Dendritic cell treated with granulocyte-macrophage colony-stimulating factor and Interleukin-4, amounts not matched to agents 40 ng/mL and 50 ng/mL, for 4 days (primary cell): ENCODE measurements at regions not wholly inside any gene's neighbourhood (a gene's known extent, or its start where the extent isn't known, plus 50 kb on each side); places are given as distances from the start of the nearest gene placed in this dataset.
"Not testable (repeated sequence)": the region's sequence is repeated elsewhere in the genome, so short reads cannot be mapped to it uniquely, and the experiment has no call there.

Source experiments
- H3K27ac Mint-ChIP-seq: one replicate; pipeline ENCODE4 v1.8.0; 2022; ENCODE audit warnings: mild to moderate bottlenecking, mixed read lengths
- H3K27me3 Mint-ChIP-seq: one replicate; pipeline ENCODE4 v1.8.0; 2022; ENCODE audit warnings: mild to moderate bottlenecking, mixed read lengths
- H3K36me3 Mint-ChIP-seq: one replicate; pipeline ENCODE4 v1.8.0; 2022; ENCODE audit warnings: low read depth, mixed read lengths
- H3K4me1 Mint-ChIP-seq: one replicate; pipeline ENCODE4 v1.8.0; 2022; ENCODE audit warnings: low read depth, mixed read lengths
- H3K4me3 Mint-ChIP-seq: one replicate; pipeline ENCODE4 v1.8.0; 2022; ENCODE audit warnings: mild to moderate bottlenecking, moderate library complexity, mixed read lengths
- H3K9me3 Mint-ChIP-seq: one replicate; pipeline ENCODE4 v1.8.0; 2022; ENCODE audit warnings: mixed read lengths
- intact Hi-C: fragments of 100-400 bp; cut with micrococcal nuclease; formaldehyde crosslinking; loops from one replicate; pipeline ENCODE4 v1.15.0; 2022

GRCh38 chr15:38002883-38003477 is 68.5 kb downstream of the TMCO5A start:
- H3K27me3 Mint-ChIP-seq = peaks cover 4% of the 10 kb centered on the region
- intact Hi-C loops = loop anchor here (2.0 to 10.0 kb wide), 2 partner anchors 52 to 352 kb away; no protein-coding TSS in a partner anchor
- H3K36me3 Mint-ChIP-seq = peaks cover 38% of the 10 kb centered on the region
- H3K4me1 Mint-ChIP-seq = peaks cover 49% of the 10 kb centered on the region
- H3K9me3 Mint-ChIP-seq = peaks cover 26% of the 10 kb centered on the region
- peak overlapping the region; percentile 92 for H3K27ac Mint-ChIP-seq
- no peak overlapping the region for H3K4me3 Mint-ChIP-seq

- Mint-ChIP-seq H3K9me3 (peaks cover 19% of the 10 kb centered on the region), H3K4me3 (peak overlapping the region; percentile 64)
Observed at GRCh38 chr15:38004218-38004861, 69.9 kb downstream of the TMCO5A start.

GRCh38 chr15:38005953-38006808 is 71.7 kb downstream of the TMCO5A start:
- peak overlapping the region; percentile 65 for H3K4me3 Mint-ChIP-seq
- intact Hi-C loops = loop anchor here (2.0 to 10.0 kb wide), 4 partner anchors 13 to 249 kb away; no protein-coding TSS in a partner anchor
- peak overlapping the region; percentile 92 for H3K27ac Mint-ChIP-seq
- H3K27me3 Mint-ChIP-seq = peaks cover 2% of the 10 kb centered on the region
- H3K9me3 Mint-ChIP-seq = peaks cover 10% of the 10 kb centered on the region
- H3K36me3 Mint-ChIP-seq = peaks cover 54% of the 10 kb centered on the region
- H3K4me1 Mint-ChIP-seq = peaks cover 68% of the 10 kb centered on the region

More at GRCh38 chr15:38004218-38004861, 69.9 kb downstream of the TMCO5A start:
- Mint-ChIP-seq H3K36me3 (peaks cover 49% of the 10 kb centered on the region), H3K27ac (peak overlapping the region; percentile 92), H3K27me3 (peaks cover 2% of the 10 kb centered on the region), H3K4me1 (peaks cover 62% of the 10 kb centered on the region)
- intact Hi-C loops = loop anchor here (2.0 to 10.0 kb wide), 2 partner anchors 14 to 50 kb away; no protein-coding TSS in a partner anchor

- H3K4me3 Mint-ChIP-seq = no peak overlapping the region
- H3K36me3 Mint-ChIP-seq = peaks cover 59% of the 10 kb centered on the region
- H3K27me3 Mint-ChIP-seq = no peaks in the 10 kb centered on the region
- H3K9me3 Mint-ChIP-seq = peaks cover 2% of the 10 kb centered on the region
- peaks cover 71% of the 10 kb centered on the region for H3K4me1 Mint-ChIP-seq
- intact Hi-C loops = no loop called here
- H3K27ac Mint-ChIP-seq = peak overlapping the region; percentile 61
Observed at GRCh38 chr15:38010395-38010794, 76.0 kb downstream of the TMCO5A start.

GRCh38 chr15:38012894-38013293 is 78.5 kb downstream of the TMCO5A start:
- Mint-ChIP-seq H3K4me3 (no peak overlapping the region), H3K36me3 (peaks cover 76% of the 10 kb centered on the region)
- intact Hi-C loops = no loop called here

GRCh38 chr15:38017721-38018120 is 83.3 kb downstream of the TMCO5A start:
- Mint-ChIP-seq H3K27me3 (no peaks in the 10 kb centered on the region), H3K36me3 (peaks cover 65% of the 10 kb centered on the region), H3K27ac (peak overlapping the region; percentile 94), H3K4me3 (no peak overlapping the region), H3K9me3 (peaks cover 30% of the 10 kb centered on the region), H3K4me1 (peaks cover 66% of the 10 kb centered on the region)
- intact Hi-C loops = loop anchor here (1.0 to 5.0 kb wide), 3 partner anchors 13 to 115 kb away; no protein-coding TSS in a partner anchor

More at GRCh38 chr15:38012894-38013293, 78.5 kb downstream of the TMCO5A start:
- H3K9me3 Mint-ChIP-seq = peaks cover 24% of the 10 kb centered on the region
- no peaks in the 10 kb centered on the region for H3K27me3 Mint-ChIP-seq
- peaks cover 71% of the 10 kb centered on the region for H3K4me1 Mint-ChIP-seq
- peak overlapping the region; percentile 73 for H3K27ac Mint-ChIP-seq

- intact Hi-C loops = loop anchor here (2.0 to 5.0 kb wide), 2 partner anchors 14 to 113 kb away; no protein-coding TSS in a partner anchor
- H3K4me3 Mint-ChIP-seq = no peak overlapping the region
- H3K4me1 Mint-ChIP-seq = peaks cover 59% of the 10 kb centered on the region
- peaks cover 42% of the 10 kb centered on the region for H3K9me3 Mint-ChIP-seq
- H3K27me3 Mint-ChIP-seq = no peaks in the 10 kb centered on the region
- H3K27ac Mint-ChIP-seq = peak overlapping the region; percentile 94
- peaks cover 74% of the 10 kb centered on the region for H3K36me3 Mint-ChIP-seq
Observed at GRCh38 chr15:38019066-38019465, 84.6 kb downstream of the TMCO5A start.

GRCh38 chr15:38021259-38021658 is 86.8 kb downstream of the TMCO5A start:
- peaks cover 69% of the 10 kb centered on the region for H3K4me1 Mint-ChIP-seq
- intact Hi-C loops = no loop called here
- peaks cover 54% of the 10 kb centered on the region for H3K9me3 Mint-ChIP-seq
- no peaks in the 10 kb centered on the region for H3K27me3 Mint-ChIP-seq
- H3K4me3 Mint-ChIP-seq = no peak overlapping the region
- H3K27ac Mint-ChIP-seq = peak overlapping the region; percentile 94
- H3K36me3 Mint-ChIP-seq = peaks cover 75% of the 10 kb centered on the region

GRCh38 chr15:38024293-38025091 is 90.1 kb downstream of the TMCO5A start:
- intact Hi-C loops = no loop called here
- peaks cover 77% of the 10 kb centered on the region for H3K36me3 Mint-ChIP-seq
- H3K27me3 Mint-ChIP-seq = no peaks in the 10 kb centered on the region
- peaks cover 33% of the 10 kb centered on the region for H3K9me3 Mint-ChIP-seq
- peak overlapping the region; percentile 67 for H3K27ac Mint-ChIP-seq
- no peak overlapping the region for H3K4me3 Mint-ChIP-seq
- H3K4me1 Mint-ChIP-seq = peaks cover 65% of the 10 kb centered on the region

- H3K4me1 Mint-ChIP-seq = peaks cover 68% of the 10 kb centered on the region
- H3K4me3 Mint-ChIP-seq, H3K27me3 Mint-ChIP-seq, intact Hi-C loops: not testable (repeated sequence)
- H3K27ac Mint-ChIP-seq = peak overlapping the region; percentile 67
- peaks cover 33% of the 10 kb centered on the region for H3K9me3 Mint-ChIP-seq
- H3K36me3 Mint-ChIP-seq = peaks cover 79% of the 10 kb centered on the region
Observed at GRCh38 chr15:38025656-38026055, 91.2 kb downstream of the TMCO5A start.

GRCh38 chr15:38028869-38029268 is 94.4 kb downstream of the TMCO5A start:
- Mint-ChIP-seq H3K9me3 (peaks cover 31% of the 10 kb centered on the region), H3K4me1 (peaks cover 76% of the 10 kb centered on the region), H3K27ac (peak overlapping the region; percentile 67), H3K27me3 (peaks cover 3% of the 10 kb centered on the region), H3K36me3 (peaks cover 76% of the 10 kb centered on the region), H3K4me3 (no peak overlapping the region)
- intact Hi-C loops = no loop called here

GRCh38 chr15:38029736-38030135 is 95.3 kb downstream of the TMCO5A start:
- intact Hi-C loops = no loop called here
- Mint-ChIP-seq H3K9me3 (peaks cover 23% of the 10 kb centered on the region), H3K36me3 (peaks cover 67% of the 10 kb centered on the region), H3K27me3 (peaks cover 6% of the 10 kb centered on the region), H3K27ac (peak overlapping the region; percentile 26), H3K4me3 (no peak overlapping the region), H3K4me1 (peaks cover 67% of the 10 kb centered on the region)

GRCh38 chr15:38030609-38031008 is 96.2 kb downstream of the TMCO5A start:
- Mint-ChIP-seq H3K36me3 (peaks cover 60% of the 10 kb centered on the region), H3K9me3 (peaks cover 15% of the 10 kb centered on the region), H3K27me3 (peaks cover 7% of the 10 kb centered on the region), H3K4me3 (no peak overlapping the region), H3K4me1 (peaks cover 67% of the 10 kb centered on the region), H3K27ac (peak overlapping the region; percentile 26)
- intact Hi-C loops = no loop called here
